ENCODE measurements at regions not wholly inside any gene's neighbourhood (a gene's known extent, or its start where the extent isn't known, plus 50 kb on each side); places are given as distances from the start of the nearest gene placed in this dataset.

GRCh38 chr6:14860774-14861173 lies 385.1 kb upstream of the JARID2 start:
- H3K27ac ChIP-seq: no peak overlapping the region

DNA sequence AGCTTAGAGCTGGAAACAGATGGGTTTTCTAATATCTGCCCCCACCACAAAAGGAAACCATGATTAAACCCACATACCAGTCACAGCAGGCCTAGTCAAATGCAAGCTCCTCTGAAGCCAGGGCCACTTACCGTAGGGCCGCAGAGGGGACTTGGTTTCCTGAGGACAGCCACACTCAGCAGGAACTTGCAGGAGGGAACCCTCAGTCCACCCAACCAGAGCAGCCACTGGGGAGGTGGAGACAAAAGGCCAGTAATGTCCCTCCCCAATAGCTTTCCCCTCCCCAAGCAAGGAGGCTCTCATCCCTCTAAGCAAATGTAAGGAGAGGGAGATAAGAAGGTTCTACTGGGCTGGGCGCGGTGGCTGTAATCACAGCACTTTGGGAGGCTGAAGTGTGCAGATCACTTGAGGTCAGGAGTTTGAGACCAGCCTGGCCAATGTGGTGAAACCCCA lies 384.4 kb upstream of the JARID2 start:
- Histone ChIP-seq H3K36me3 (no peaks in the 10 kb centered on the region), H3K4me3 (no peak overlapping the region), H3K27me3 (no peaks in the 10 kb centered on the region), H3K9me3 (no peaks in the 10 kb centered on the region), H3K27ac (no peak overlapping the region), H3K4me1 (no peaks in the 10 kb centered on the region)
- TF ChIP-seq CTCF (IDR thresholded peaks at IDR 0.05 in 4 of 5, conservative IDR thresholded peaks at IDR 0.05 in 1 of 5): no peak
- no peak for TF ChIP-seq POLR2A (IDR thresholded peaks at IDR 0.05)
- intact Hi-C loops (cut with DNase I; ENCODE audit: low total_unique reads): no loop called here
- in situ Hi-C loops (cut with MboI; ENCODE audit: low sequenced_read_pairs in 4 of 4): no loop called here
- DNase-seq (no peak), ATAC-seq (no peak)

More at GRCh38 chr6:14860774-14861173, 385.1 kb upstream of the JARID2 start:
- TF ChIP-seq CTCF (IDR thresholded peaks at IDR 0.05 in 4 of 5, conservative IDR thresholded peaks at IDR 0.05 in 1 of 5) (no peak), POLR2A (IDR thresholded peaks at IDR 0.05) (no peak)
- in situ Hi-C loops (cut with MboI; ENCODE audit: low sequenced_read_pairs in 4 of 4): no loop called here
- Histone ChIP-seq H3K9me3 (no peaks in the 10 kb centered on the region), H3K4me1 (no peaks in the 10 kb centered on the region), H3K4me3 (no peak overlapping the region), H3K27me3 (no peaks in the 10 kb centered on the region), H3K36me3 (no peaks in the 10 kb centered on the region)
- no peak for ATAC-seq
- no peak for DNase-seq
- intact Hi-C loops (cut with DNase I; ENCODE audit: low total_unique reads): no loop called here

GRCh38 chr6:14862845-14863244 lies 383.0 kb upstream of the JARID2 start:
- in situ Hi-C loops (cut with MboI; ENCODE audit: low sequenced_read_pairs in 4 of 4) (no loop called here), intact Hi-C loops (cut with DNase I; ENCODE audit: low total_unique reads) (no loop called here)
- no peak for TF ChIP-seq CTCF (IDR thresholded peaks at IDR 0.05 in 4 of 5, conservative IDR thresholded peaks at IDR 0.05 in 1 of 5)
- TF ChIP-seq POLR2A (IDR thresholded peaks at IDR 0.05): no peak
- DNase-seq: no peak
- no peak for ATAC-seq
- no peak overlapping the region for H3K4me3 ChIP-seq
- no peaks in the 10 kb centered on the region for H3K4me1 ChIP-seq
- H3K27me3 ChIP-seq: no peaks in the 10 kb centered on the region
- no peak overlapping the region for H3K27ac ChIP-seq
- H3K36me3 ChIP-seq: no peaks in the 10 kb centered on the region
- H3K9me3 ChIP-seq: no peaks in the 10 kb centered on the region

- DNase-seq: no peak
- Histone ChIP-seq H3K4me3 (no peak overlapping the region), H3K27me3 (no peaks in the 10 kb centered on the region), H3K9me3 (no peaks in the 10 kb centered on the region), H3K27ac (no peak overlapping the region), H3K36me3 (no peaks in the 10 kb centered on the region), H3K4me1 (no peaks in the 10 kb centered on the region)
- in situ Hi-C loops (cut with MboI; ENCODE audit: low sequenced_read_pairs in 4 of 4) (no loop called here), intact Hi-C loops (cut with DNase I; ENCODE audit: low total_unique reads) (no loop called here)
- no peak for ATAC-seq
- no peak for TF ChIP-seq POLR2A (IDR thresholded peaks at IDR 0.05)
- TF ChIP-seq CTCF (IDR thresholded peaks at IDR 0.05 in 4 of 5, conservative IDR thresholded peaks at IDR 0.05 in 1 of 5): no peak
These were observed 381.7 kb upstream of the JARID2 start for GRCh38 chr6:14863902-14864850.
